ENCODE measurements at regions not wholly inside any gene's neighbourhood (a gene's known extent, or its start where the extent isn't known, plus 50 kb on each side); places are given as distances from the start of the nearest gene placed in this dataset.
"Not testable (repeated sequence)": the region's sequence is repeated elsewhere in the genome, so short reads cannot be mapped to it uniquely, and the experiment has no call there.

- Histone ChIP-seq H3K4me3 (replicated peaks; ENCODE audit: insufficient read depth, low read length) (no peak overlapping the region), H3K27ac (replicated peaks) (no peak overlapping the region), H3K27me3 (ENCODE audit: insufficient read depth, poor library complexity, severe bottlenecking) (no peaks in the 10 kb centered on the region)
- TF ChIP-seq CTCF (IDR thresholded peaks at IDR 0.05; ENCODE audit: insufficient read depth, low read length), result no peak
- no peak for TF ChIP-seq GABPA (IDR thresholded peaks at IDR 0.05; ENCODE audit: low read depth)
- no peak for TF ChIP-seq REST (IDR thresholded peaks at IDR 0.05; ENCODE audit: insufficient replicate concordance, low read depth)
- TF ChIP-seq POLR2AphosphoS5 (IDR thresholded peaks at IDR 0.05; ENCODE audit: low read depth), result no peak
- TF ChIP-seq SPI1 (IDR thresholded peaks at IDR 0.05; ENCODE audit: borderline replicate concordance, low read depth), result no peak
- DNase-seq (ENCODE audit: low read depth in 1 of 2, low spot score in 1 of 2), result no peak
Observed at GRCh38 chr9:135359764-135360163, 119.8 kb upstream of the PPP1R26 start.

GRCh38 chr9:135360617-135361016 lies 119.0 kb upstream of the PPP1R26 start:
- no peak for DNase-seq (ENCODE audit: low read depth in 1 of 2, low spot score in 1 of 2)
- Histone ChIP-seq H3K27ac (replicated peaks) (no peak overlapping the region), H3K27me3 (ENCODE audit: insufficient read depth, poor library complexity, severe bottlenecking) (no peaks in the 10 kb centered on the region), H3K4me3 (replicated peaks; ENCODE audit: insufficient read depth, low read length) (no peak overlapping the region)
- TF ChIP-seq POLR2AphosphoS5 (IDR thresholded peaks at IDR 0.05; ENCODE audit: low read depth), result no peak
- no peak for TF ChIP-seq CTCF (IDR thresholded peaks at IDR 0.05; ENCODE audit: insufficient read depth, low read length)
- TF ChIP-seq REST (IDR thresholded peaks at IDR 0.05; ENCODE audit: insufficient replicate concordance, low read depth), result no peak
- no peak for TF ChIP-seq SPI1 (IDR thresholded peaks at IDR 0.05; ENCODE audit: borderline replicate concordance, low read depth)
- no peak for TF ChIP-seq GABPA (IDR thresholded peaks at IDR 0.05; ENCODE audit: low read depth)

GRCh38 chr9:135361668-135362067 lies 117.9 kb upstream of the PPP1R26 start:
- not testable (repeated sequence) for H3K27me3 ChIP-seq (ENCODE audit: insufficient read depth, poor library complexity, severe bottlenecking); H3K4me3 ChIP-seq (replicated peaks; ENCODE audit: insufficient read depth, low read length); DNase-seq (ENCODE audit: low read depth in 1 of 2, low spot score in 1 of 2); H3K27ac ChIP-seq (replicated peaks)

GRCh38 chr9:135363596-135363995 lies 116.0 kb upstream of the PPP1R26 start:
- Histone ChIP-seq H3K27me3 (ENCODE audit: insufficient read depth, poor library complexity, severe bottlenecking) (no peaks in the 10 kb centered on the region), H3K27ac (replicated peaks) (no peak overlapping the region), H3K4me3 (replicated peaks; ENCODE audit: insufficient read depth, low read length) (no peak overlapping the region)
- TF ChIP-seq POLR2AphosphoS5 (IDR thresholded peaks at IDR 0.05; ENCODE audit: low read depth), result no peak
- no peak for TF ChIP-seq GABPA (IDR thresholded peaks at IDR 0.05; ENCODE audit: low read depth)
- TF ChIP-seq CTCF (IDR thresholded peaks at IDR 0.05; ENCODE audit: insufficient read depth, low read length), result no peak
- no peak for TF ChIP-seq REST (IDR thresholded peaks at IDR 0.05; ENCODE audit: insufficient replicate concordance, low read depth)
- no peak for TF ChIP-seq SPI1 (IDR thresholded peaks at IDR 0.05; ENCODE audit: borderline replicate concordance, low read depth)
- no peak for DNase-seq (ENCODE audit: low read depth in 1 of 2, low spot score in 1 of 2)
